ENCODE measurements at regions not wholly inside any gene's neighbourhood (a gene's known extent, or its start where the extent isn't known, plus 50 kb on each side); places are given as distances from the start of the nearest gene placed in this dataset.

- DNase-seq (ENCODE audit: low spot score): no peak
- no peak overlapping the region for H3K27ac Mint-ChIP-seq (ENCODE audit: unreplicated experiment)
- H3K36me3 Mint-ChIP-seq (ENCODE audit: low read depth): no peaks in the 10 kb centered on the region
- no peak overlapping the region for H3K4me3 Mint-ChIP-seq (ENCODE audit: unreplicated experiment)
- H3K4me1 Mint-ChIP-seq (ENCODE audit: low read depth): no peaks in the 10 kb centered on the region
- H3K9me3 Mint-ChIP-seq (ENCODE audit: low read depth): peaks cover 5% of the 10 kb centered on the region
- no peak for TF ChIP-seq CTCF (IDR thresholded peaks at IDR 0.05)
- peaks cover 6% of the 10 kb centered on the region for H3K27me3 Mint-ChIP-seq (ENCODE audit: low read depth)
Measured at GRCh38 chr20:60835876-60836275, 416.2 kb upstream of the CDH4 start.

- Mint-ChIP-seq H3K36me3 (ENCODE audit: low read depth) (no peaks in the 10 kb centered on the region), H3K4me3 (ENCODE audit: unreplicated experiment) (no peak overlapping the region), H3K27ac (ENCODE audit: unreplicated experiment) (no peak overlapping the region), H3K4me1 (ENCODE audit: low read depth) (no peaks in the 10 kb centered on the region), H3K9me3 (ENCODE audit: low read depth) (no peaks in the 10 kb centered on the region), H3K27me3 (ENCODE audit: low read depth) (peaks cover 8% of the 10 kb centered on the region)
- TF ChIP-seq CTCF (IDR thresholded peaks at IDR 0.05): no peak
- no peak for DNase-seq (ENCODE audit: low spot score)
Measured at GRCh38 chr20:60837173-60837770, 414.8 kb upstream of the CDH4 start.

- Mint-ChIP-seq H3K27me3 (ENCODE audit: low read depth) (peaks cover 8% of the 10 kb centered on the region), H3K36me3 (ENCODE audit: low read depth) (no peaks in the 10 kb centered on the region), H3K4me3 (ENCODE audit: unreplicated experiment) (no peak overlapping the region)
Measured at GRCh38 chr20:60838297-60838696, 413.8 kb upstream of the CDH4 start.

GRCh38 chr20:60840971-60841370, 411.1 kb upstream of the CDH4 start:
- Mint-ChIP-seq H3K36me3 (ENCODE audit: low read depth) (no peaks in the 10 kb centered on the region), H3K9me3 (ENCODE audit: low read depth) (no peaks in the 10 kb centered on the region), H3K27ac (ENCODE audit: unreplicated experiment) (no peak overlapping the region), H3K27me3 (ENCODE audit: low read depth) (peaks cover 10% of the 10 kb centered on the region), H3K4me1 (ENCODE audit: low read depth) (no peaks in the 10 kb centered on the region), H3K4me3 (ENCODE audit: unreplicated experiment) (no peak overlapping the region)
- DNase-seq (ENCODE audit: low spot score): no peak
- no peak for TF ChIP-seq CTCF (IDR thresholded peaks at IDR 0.05)

More at GRCh38 chr20:60838297-60838696, 413.8 kb upstream of the CDH4 start:
- DNase-seq (ENCODE audit: low spot score): no peak
- Mint-ChIP-seq H3K9me3 (ENCODE audit: low read depth) (no peaks in the 10 kb centered on the region), H3K27ac (ENCODE audit: unreplicated experiment) (no peak overlapping the region), H3K4me1 (ENCODE audit: low read depth) (no peaks in the 10 kb centered on the region)
- no peak for TF ChIP-seq CTCF (IDR thresholded peaks at IDR 0.05)

GRCh38 chr20:60845146-60845545, 406.9 kb upstream of the CDH4 start:
- Mint-ChIP-seq H3K9me3 (ENCODE audit: low read depth) (no peaks in the 10 kb centered on the region), H3K27ac (ENCODE audit: unreplicated experiment) (no peak overlapping the region), H3K4me1 (ENCODE audit: low read depth) (no peaks in the 10 kb centered on the region), H3K27me3 (ENCODE audit: low read depth) (peaks cover 20% of the 10 kb centered on the region), H3K4me3 (ENCODE audit: unreplicated experiment) (no peak overlapping the region), H3K36me3 (ENCODE audit: low read depth) (no peaks in the 10 kb centered on the region)
- no peak for TF ChIP-seq CTCF (IDR thresholded peaks at IDR 0.05)
- no peak for DNase-seq (ENCODE audit: low spot score)
